ENCODE measurements at regions not wholly inside any gene's neighbourhood (a gene's known extent, or its start where the extent isn't known, plus 50 kb on each side); places are given as distances from the start of the nearest gene placed in this dataset.

GRCh38 chr12:13875744-13876143 is 105.7 kb downstream of the GRIN2B start:
- Mint-ChIP-seq H3K27me3 (peaks cover 2% of the 10 kb centered on the region), H3K9me3 (no peaks in the 10 kb centered on the region), H3K4me1 (no peaks in the 10 kb centered on the region), H3K27ac (no peak overlapping the region), H3K36me3 (ENCODE audit: low read depth) (no peaks in the 10 kb centered on the region), H3K4me3 (no peak overlapping the region)
- DNase-seq (no peak), ATAC-seq (no peak)

- Mint-ChIP-seq H3K4me1 (no peaks in the 10 kb centered on the region), H3K4me3 (no peak overlapping the region), H3K36me3 (ENCODE audit: low read depth) (no peaks in the 10 kb centered on the region), H3K27ac (no peak overlapping the region), H3K27me3 (peaks cover 13% of the 10 kb centered on the region), H3K9me3 (no peaks in the 10 kb centered on the region)
- ATAC-seq (no peak), DNase-seq (no peak)
Measured at GRCh38 chr12:13870255-13870654, 111.1 kb downstream of the GRIN2B start.

- Mint-ChIP-seq H3K36me3 (ENCODE audit: low read depth) (no peaks in the 10 kb centered on the region), H3K4me3 (no peak overlapping the region), H3K9me3 (no peaks in the 10 kb centered on the region), H3K4me1 (no peaks in the 10 kb centered on the region), H3K27me3 (peaks cover 27% of the 10 kb centered on the region), H3K27ac (no peak overlapping the region)
- ATAC-seq = peak; percentile 68
- peak; percentile 64 for DNase-seq
Measured at GRCh38 chr12:13864081-13864673, 117.2 kb downstream of the GRIN2B start.

DNA sequence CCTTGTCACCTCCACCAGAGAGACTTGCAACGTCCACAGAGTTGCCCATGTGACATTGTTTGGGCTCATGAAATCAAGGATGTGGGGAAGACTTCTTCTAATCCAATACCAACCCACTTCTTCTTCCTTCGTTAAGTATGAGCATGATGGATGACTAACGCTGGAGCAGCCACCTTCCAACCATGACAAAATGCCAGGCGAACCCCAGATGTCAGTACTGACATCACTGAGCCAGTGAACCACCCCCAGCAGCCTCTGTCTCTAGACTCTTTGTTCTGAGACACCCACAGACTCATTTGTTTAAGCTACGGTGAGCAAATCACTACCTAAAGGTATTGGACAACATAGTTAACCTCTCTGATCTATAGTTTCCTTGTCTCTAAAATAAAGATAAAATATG is 123.7 kb downstream of the GRIN2B start:
- no peaks in the 10 kb centered on the region for H3K36me3 Mint-ChIP-seq (ENCODE audit: low read depth)
- no peak overlapping the region for H3K27ac Mint-ChIP-seq
- ATAC-seq = peak; percentile 46
- H3K9me3 Mint-ChIP-seq = no peaks in the 10 kb centered on the region
- no peaks in the 10 kb centered on the region for H3K4me1 Mint-ChIP-seq
- no peak overlapping the region for H3K4me3 Mint-ChIP-seq
- DNase-seq = no peak
- peaks cover 11% of the 10 kb centered on the region for H3K27me3 Mint-ChIP-seq

DNA sequence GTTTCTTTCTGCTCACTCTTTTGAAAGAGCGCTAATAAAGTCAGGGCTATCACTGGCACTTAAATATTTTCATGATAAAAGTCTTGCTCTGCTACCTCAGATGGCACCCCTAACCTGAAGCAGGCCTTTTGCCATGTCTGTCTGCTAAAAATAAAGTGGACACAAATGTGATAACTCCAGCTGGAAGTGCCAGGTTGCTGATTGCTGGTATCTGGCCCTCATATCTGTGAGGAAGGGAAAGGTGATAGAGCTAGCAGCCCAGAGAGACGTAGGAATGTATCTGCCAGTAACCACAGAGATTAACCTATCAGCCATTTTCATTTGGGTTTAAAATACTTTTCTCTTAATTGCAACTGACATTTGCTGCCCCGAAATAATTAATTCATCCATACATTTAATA is 127.9 kb downstream of the GRIN2B start:
- Mint-ChIP-seq H3K9me3 (no peaks in the 10 kb centered on the region), H3K27ac (no peak overlapping the region), H3K4me1 (no peaks in the 10 kb centered on the region), H3K36me3 (ENCODE audit: low read depth) (no peaks in the 10 kb centered on the region), H3K4me3 (no peak overlapping the region), H3K27me3 (peaks cover 6% of the 10 kb centered on the region)
- ATAC-seq (no peak), DNase-seq (no peak)

- Mint-ChIP-seq H3K36me3 (ENCODE audit: low read depth) (no peaks in the 10 kb centered on the region), H3K4me1 (no peaks in the 10 kb centered on the region), H3K27me3 (peaks cover 6% of the 10 kb centered on the region), H3K4me3 (no peak overlapping the region), H3K27ac (no peak overlapping the region), H3K9me3 (no peaks in the 10 kb centered on the region)
- ATAC-seq (no peak), DNase-seq (no peak)
Measured at GRCh38 chr12:13851828-13852227, 129.6 kb downstream of the GRIN2B start.

DNA sequence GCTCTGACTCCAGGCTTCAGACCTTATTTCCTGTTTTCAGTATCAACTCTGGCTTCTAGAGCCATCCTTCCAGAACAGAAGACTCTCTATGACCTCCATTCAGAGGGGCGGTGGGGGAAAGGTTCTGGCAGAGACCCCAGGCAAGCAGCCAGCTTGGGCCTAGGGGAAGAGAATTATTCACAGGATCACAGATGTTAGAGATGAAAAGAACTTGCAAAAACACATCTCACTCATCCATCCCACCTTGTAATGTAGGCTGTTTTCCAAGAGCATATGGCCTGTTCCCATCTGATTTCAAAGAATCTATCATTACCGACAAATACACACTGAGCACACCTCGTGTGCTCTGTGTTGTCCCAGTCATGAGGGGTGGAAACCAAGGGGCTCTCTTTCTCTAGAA is 131.9 kb downstream of the GRIN2B start:
- Mint-ChIP-seq H3K27me3 (peaks cover 14% of the 10 kb centered on the region), H3K4me3 (no peak overlapping the region)

DNA sequence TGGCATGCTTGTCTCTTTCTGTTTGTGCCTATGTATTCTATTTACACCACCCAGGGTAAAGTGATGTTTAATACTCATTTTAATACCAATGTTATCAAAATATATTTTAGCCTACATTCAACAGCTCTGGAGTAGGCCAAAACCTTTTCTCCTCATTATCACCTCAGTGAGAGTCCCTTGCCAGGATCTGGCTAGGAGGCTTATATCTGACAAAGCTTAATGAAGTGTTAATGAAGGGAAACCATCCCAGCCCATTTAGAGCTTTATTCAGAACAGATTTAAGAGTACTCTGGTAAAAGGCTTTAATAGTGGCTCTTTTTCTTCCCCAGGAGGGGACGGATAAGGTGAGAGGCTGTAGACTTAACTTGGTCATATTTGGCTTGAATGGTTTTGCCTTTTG is 137.6 kb downstream of the GRIN2B start:
- Mint-ChIP-seq H3K27me3 (peaks cover 8% of the 10 kb centered on the region), H3K9me3 (no peaks in the 10 kb centered on the region), H3K4me1 (no peaks in the 10 kb centered on the region), H3K36me3 (ENCODE audit: low read depth) (no peaks in the 10 kb centered on the region), H3K4me3 (no peak overlapping the region), H3K27ac (no peak overlapping the region)
- DNase-seq = no peak
- no peak for ATAC-seq

More for the DNA sequence above, 131.9 kb downstream of the GRIN2B start:
- H3K4me1 Mint-ChIP-seq = no peaks in the 10 kb centered on the region
- DNase-seq = no peak
- H3K9me3 Mint-ChIP-seq = no peaks in the 10 kb centered on the region
- no peak overlapping the region for H3K27ac Mint-ChIP-seq
- ATAC-seq = no peak
- no peaks in the 10 kb centered on the region for H3K36me3 Mint-ChIP-seq (ENCODE audit: low read depth)

- peaks cover 3% of the 10 kb centered on the region for H3K27me3 Mint-ChIP-seq
- H3K9me3 Mint-ChIP-seq = no peaks in the 10 kb centered on the region
- H3K4me1 Mint-ChIP-seq = no peaks in the 10 kb centered on the region
- H3K4me3 Mint-ChIP-seq = no peak overlapping the region
- DNase-seq (no peak), ATAC-seq (no peak)
- no peaks in the 10 kb centered on the region for H3K36me3 Mint-ChIP-seq (ENCODE audit: low read depth)
- no peak overlapping the region for H3K27ac Mint-ChIP-seq
Measured at GRCh38 chr12:13841358-13841757, 140.0 kb downstream of the GRIN2B start.

GRCh38 chr12:13839365-13840336 is 141.8 kb downstream of the GRIN2B start:
- H3K27ac Mint-ChIP-seq = no peak overlapping the region
- H3K27me3 Mint-ChIP-seq = no peaks in the 10 kb centered on the region
- ATAC-seq (no peak), DNase-seq (no peak)
- H3K9me3 Mint-ChIP-seq = no peaks in the 10 kb centered on the region
- H3K4me1 Mint-ChIP-seq = no peaks in the 10 kb centered on the region
- H3K36me3 Mint-ChIP-seq (ENCODE audit: low read depth) = no peaks in the 10 kb centered on the region
- H3K4me3 Mint-ChIP-seq = no peak overlapping the region

DNA sequence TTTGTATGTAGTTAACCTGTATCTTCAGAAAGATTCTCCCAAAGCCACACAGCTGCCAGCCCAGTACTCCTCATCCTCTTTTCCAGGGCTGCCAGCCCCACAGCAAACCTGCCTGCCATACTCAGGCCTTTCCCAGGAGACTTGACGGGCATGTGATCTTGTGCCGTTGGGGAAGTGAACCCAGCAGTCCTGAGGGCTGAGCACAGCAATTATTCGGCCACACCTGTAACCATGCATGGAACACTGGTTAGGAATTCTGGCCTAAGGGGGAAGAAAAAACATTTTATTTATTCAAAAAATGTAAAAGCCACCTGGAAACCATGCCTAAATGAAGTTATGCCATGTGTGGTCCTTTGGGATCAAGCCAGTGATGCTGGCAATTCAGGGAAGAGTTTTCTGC is 145.3 kb downstream of the GRIN2B start:
- DNase-seq (no peak), ATAC-seq (no peak)
- Mint-ChIP-seq H3K27ac (no peak overlapping the region), H3K4me3 (no peak overlapping the region), H3K27me3 (no peaks in the 10 kb centered on the region), H3K36me3 (ENCODE audit: low read depth) (no peaks in the 10 kb centered on the region), H3K9me3 (no peaks in the 10 kb centered on the region), H3K4me1 (no peaks in the 10 kb centered on the region)

GRCh38 chr12:13835652-13836051 is 145.8 kb downstream of the GRIN2B start:
- no peak for DNase-seq
- H3K9me3 Mint-ChIP-seq = no peaks in the 10 kb centered on the region
- H3K27ac Mint-ChIP-seq = no peak overlapping the region
- ATAC-seq = no peak
- H3K4me1 Mint-ChIP-seq = no peaks in the 10 kb centered on the region
- no peaks in the 10 kb centered on the region for H3K36me3 Mint-ChIP-seq (ENCODE audit: low read depth)
- H3K4me3 Mint-ChIP-seq = no peak overlapping the region
- H3K27me3 Mint-ChIP-seq = no peaks in the 10 kb centered on the region

GRCh38 chr12:13834241-13834640 is 147.2 kb downstream of the GRIN2B start:
- no peaks in the 10 kb centered on the region for H3K4me1 Mint-ChIP-seq
- no peaks in the 10 kb centered on the region for H3K27me3 Mint-ChIP-seq
- no peak for DNase-seq
- H3K27ac Mint-ChIP-seq = no peak overlapping the region
- no peak overlapping the region for H3K4me3 Mint-ChIP-seq
- no peaks in the 10 kb centered on the region for H3K36me3 Mint-ChIP-seq (ENCODE audit: low read depth)
- ATAC-seq = no peak
- no peaks in the 10 kb centered on the region for H3K9me3 Mint-ChIP-seq

- H3K9me3 Mint-ChIP-seq = no peaks in the 10 kb centered on the region
- no peak overlapping the region for H3K4me3 Mint-ChIP-seq
- no peaks in the 10 kb centered on the region for H3K36me3 Mint-ChIP-seq (ENCODE audit: low read depth)
- ATAC-seq = no peak
- DNase-seq = no peak
- H3K4me1 Mint-ChIP-seq = no peaks in the 10 kb centered on the region
- peaks cover 3% of the 10 kb centered on the region for H3K27me3 Mint-ChIP-seq
- H3K27ac Mint-ChIP-seq = no peak overlapping the region
Measured at GRCh38 chr12:13817131-13817530, 164.3 kb downstream of the GRIN2B start.

GRCh38 chr12:13816394-13816793 is 165.0 kb downstream of the GRIN2B start:
- H3K9me3 Mint-ChIP-seq = no peaks in the 10 kb centered on the region
- no peak overlapping the region for H3K27ac Mint-ChIP-seq
- ATAC-seq (no peak), DNase-seq (no peak)
- no peaks in the 10 kb centered on the region for H3K4me1 Mint-ChIP-seq
- H3K27me3 Mint-ChIP-seq = peaks cover 3% of the 10 kb centered on the region
- H3K36me3 Mint-ChIP-seq (ENCODE audit: low read depth) = no peaks in the 10 kb centered on the region
- no peak overlapping the region for H3K4me3 Mint-ChIP-seq

Measured in activated naive CD8-positive, alpha-beta T cell treated with anti-CD3 and anti-CD28 coated beads, Interleukin-2, amount 50 U/mL, for 24 hours (primary cell).